ENCODE measurements at regions not wholly inside any gene's neighbourhood (a gene's known extent, or its start where the extent isn't known, plus 50 kb on each side); places are given as distances from the start of the nearest gene placed in this dataset.
"Not testable (repeated sequence)": the region's sequence is repeated elsewhere in the genome, so short reads cannot be mapped to it uniquely, and the experiment has no call there.

DNA sequence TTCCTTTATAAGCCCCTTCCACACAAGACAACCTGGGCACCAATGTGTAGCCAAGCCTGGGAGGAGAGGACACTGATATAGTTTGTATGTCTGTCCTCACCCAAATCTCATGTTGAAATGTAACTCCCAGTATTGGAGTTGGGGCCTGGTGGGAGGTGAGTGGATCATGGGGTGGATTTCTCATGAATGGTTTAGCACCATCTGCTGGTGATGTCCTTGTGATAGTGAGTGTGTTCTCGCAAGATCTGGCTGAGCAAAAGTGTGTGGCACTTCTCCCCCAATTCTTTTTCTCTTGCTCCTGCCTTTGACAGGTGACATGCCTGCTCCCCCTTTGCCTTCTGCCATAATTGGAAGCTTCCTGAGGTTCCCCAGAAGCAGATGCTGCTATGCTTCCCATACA lies 135.8 kb downstream of the USP31 start:
- DNase-seq = no peak

DNA sequence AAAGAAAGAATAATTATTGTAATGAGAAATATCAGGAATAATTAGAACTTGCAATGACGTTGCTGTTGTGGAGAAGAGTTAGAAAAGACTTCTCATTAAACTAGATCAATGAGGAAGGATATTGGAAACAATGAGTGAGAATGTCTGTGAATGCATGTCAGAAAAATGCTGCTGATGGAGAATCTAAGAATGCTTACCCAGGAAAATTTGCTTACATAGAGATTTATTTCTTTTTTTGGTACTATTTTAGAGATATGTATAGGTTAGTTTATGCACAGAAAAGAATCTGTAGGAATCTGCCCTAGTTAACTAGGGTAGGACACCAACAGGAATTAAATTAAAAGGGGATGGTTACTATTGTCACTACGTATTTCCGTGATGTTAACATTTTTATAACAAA lies 140.2 kb downstream of the USP31 start:
- no peak for DNase-seq

DNA sequence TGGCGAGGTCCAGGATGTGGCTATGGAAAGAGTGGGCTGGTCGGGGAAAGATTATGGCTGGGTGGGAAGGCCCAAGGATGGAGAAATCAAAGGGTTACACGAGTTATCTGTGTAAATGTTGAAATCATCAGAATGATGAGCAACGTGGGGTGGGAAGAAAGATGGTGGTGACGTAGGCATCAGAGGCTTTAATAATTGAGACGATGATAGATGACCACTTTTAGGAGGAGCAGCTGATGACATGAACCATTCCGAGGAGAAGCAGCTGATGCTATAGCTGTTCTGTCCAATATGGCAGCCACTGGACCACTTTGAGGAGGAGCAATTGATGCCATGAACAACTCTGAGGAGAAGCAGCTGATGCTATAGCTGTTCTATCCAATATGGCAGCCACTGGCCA lies 141.2 kb downstream of the USP31 start:
- no peak for DNase-seq

DNA sequence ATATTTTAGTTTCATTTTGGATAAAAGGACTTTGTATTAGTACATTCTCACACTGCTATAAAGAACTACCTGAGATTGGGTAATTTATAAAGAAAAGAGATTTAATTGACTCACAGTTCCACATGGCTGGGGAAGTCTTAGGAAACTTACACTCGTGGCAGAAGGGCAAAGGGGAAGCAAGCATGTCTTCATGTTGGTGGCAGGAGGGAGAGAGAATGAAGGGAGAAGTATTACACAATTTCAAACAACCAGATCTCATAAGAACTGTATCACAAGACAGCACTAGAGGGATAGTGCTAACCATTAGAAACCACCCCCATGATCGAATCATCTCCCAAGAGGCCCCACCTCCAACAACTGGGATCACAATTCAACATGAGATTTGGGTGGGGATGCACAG lies 142.9 kb downstream of the USP31 start:
- no peak for DNase-seq

DNA sequence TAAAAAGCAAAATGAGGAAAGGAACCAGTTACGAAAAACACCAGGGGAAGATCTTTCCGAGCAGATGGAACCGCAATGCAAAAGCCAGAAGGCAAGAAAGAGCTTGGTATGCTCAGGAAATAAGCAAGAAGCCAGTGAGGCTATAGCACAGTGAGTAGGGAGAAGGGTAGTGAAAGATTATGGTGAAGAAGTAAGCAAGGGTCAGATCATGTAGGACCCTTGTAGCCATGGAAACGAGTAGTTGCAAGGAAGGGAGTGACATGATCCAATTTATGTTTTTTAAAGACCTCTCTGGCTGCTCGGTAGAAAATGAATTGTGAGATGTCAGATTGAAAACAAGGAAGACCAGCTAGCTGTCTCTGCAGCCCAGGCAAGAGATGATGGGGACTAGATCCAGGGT lies 143.3 kb downstream of the USP31 start:
- no peak for DNase-seq

DNA sequence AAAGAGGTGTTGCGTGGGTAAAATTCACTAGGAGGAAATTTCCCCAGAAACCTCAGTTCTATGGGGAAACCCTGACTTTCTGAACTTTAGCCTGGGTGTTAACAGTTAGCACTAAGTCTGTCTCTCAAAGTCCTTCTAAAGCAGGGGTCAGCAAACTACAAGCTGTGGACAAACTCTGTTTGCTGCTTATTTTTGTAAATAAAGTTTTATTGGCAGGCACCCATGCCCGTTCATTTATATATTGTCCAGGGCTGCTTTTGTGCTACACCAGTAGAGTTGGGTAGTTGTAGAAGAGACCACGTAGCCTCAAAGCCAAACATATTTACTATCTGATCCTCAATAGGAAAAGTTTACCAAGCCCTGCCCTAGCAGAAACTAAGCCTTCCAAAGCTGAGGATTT lies 159.7 kb downstream of the USP31 start:
- DNase-seq = no peak

DNA sequence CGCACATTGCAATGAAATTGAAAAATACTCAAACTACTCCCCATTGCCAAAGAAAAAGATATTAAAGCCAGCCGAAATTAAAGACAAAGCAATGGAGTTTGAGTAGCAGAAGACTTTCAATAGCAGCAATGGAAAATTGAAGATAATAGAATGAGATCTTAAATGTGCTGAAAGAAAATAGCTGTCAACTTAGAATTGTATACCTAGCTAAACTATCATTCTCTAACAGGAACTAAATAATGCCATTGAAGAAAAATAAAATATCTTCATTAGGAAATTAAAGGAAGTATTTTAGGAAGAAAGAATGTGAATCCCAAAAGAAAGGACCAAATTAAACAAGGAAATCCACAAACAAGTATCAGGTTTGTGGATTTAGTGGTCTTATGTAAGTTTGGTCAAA lies 165.6 kb downstream of the USP31 start:
- no peak for DNase-seq

DNA sequence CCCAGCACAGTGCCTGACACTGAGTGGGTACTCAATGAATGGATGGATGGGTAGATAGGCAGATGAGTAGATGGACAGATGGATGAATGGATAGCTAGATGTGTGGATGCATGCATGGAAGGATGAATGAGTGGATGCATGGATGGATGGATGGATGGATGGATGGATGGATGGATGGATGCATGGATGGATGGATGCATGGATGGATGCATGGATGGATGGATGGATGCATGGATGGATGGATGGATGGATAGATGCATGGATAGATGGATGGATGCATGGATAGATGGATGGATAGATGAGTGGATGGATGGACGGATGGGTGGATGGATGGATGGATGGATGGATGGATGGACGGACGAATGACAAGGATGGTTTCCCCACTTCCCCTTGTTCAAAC lies 166.6 kb downstream of the HS3ST2 start:
- not testable (repeated sequence) for DNase-seq

DNA sequence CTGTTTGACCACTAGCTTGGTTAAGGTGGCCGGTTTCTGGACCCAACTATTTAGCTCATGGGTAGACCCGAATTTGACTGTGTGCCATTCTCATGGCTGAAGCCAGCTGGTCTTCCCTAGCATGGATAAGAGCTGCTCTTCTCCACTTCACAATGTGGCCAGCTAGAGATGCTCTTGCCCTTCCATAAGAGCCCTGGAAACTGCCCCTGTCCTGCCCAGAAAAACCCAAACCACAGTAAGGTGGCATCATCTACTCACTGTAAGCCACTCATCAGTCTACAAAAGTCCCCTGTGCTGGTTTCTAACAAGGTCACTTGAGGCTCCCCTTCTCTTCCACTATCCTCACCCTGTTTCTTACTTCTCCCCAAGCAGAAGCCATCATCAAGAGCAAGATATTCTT lies 165.1 kb downstream of the HS3ST2 start:
- no peak for DNase-seq

DNA sequence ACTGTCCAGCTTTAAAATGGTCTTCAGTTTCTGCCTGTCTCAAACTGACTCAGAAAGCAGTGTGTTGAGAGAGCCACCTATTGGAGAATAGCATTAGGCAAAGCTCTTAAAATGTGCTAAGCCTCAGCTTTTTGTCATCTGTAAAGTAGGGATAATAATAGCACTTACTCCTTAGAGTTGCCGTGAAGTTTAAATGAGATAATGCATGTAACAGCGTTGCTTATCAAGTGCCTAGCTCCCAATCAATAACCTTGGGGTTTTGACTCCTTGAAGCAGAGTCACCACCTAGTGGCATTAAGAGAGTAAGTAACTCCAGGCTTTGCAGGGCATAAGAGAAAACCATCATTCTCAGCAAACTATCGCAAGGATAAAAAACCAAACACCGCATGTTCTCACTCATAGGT lies 163.3 kb downstream of the HS3ST2 start:
- peak; percentile 42 for DNase-seq

DNA sequence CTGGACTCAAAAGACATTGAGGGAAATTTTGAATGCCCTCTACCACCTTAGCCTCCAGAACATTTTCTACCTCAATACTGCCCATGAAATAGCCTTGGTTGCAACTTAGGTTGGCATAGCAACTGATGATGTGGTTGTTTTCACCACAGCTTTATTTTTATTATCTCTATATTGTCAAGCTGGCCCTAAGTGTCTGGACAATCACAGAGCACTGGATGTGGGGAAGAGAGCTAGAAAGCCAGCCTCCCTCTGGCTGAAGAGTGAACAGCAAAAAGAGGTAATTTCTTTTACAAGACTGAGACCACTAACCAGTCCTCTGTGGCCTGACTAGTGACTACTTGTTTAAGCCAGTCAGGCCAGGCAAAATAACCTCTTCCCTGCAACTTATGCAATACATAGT lies 159.6 kb downstream of the HS3ST2 start:
- DNase-seq = no peak

DNA sequence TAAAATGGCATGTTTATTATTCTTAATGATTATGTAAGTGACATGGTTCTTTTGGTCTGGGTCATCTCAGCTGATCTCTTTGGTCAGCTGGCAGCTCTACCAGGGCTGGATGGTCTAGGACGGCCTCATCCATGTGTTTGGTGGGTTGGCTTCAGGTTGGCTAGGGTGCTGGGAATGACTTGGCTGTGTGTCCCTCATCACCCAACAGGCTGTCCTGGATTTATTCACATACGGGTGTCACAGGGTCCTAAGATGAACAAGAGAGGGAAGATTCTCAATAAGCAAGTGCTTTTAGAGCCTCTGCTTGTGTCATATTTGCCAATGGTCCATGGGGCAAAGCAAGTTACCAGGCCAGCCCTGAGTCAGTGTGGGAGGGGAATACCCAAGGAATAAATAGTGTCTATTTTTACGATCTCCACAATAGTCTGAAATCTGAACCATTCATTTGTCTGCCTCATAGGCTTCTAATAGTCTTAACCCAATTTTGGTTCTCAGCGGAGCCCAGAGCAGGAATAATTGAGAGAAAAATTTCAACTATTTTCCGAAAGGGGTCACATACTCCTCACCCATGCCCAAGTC lies 157.5 kb downstream of the HS3ST2 start:
- no peak for DNase-seq

DNA sequence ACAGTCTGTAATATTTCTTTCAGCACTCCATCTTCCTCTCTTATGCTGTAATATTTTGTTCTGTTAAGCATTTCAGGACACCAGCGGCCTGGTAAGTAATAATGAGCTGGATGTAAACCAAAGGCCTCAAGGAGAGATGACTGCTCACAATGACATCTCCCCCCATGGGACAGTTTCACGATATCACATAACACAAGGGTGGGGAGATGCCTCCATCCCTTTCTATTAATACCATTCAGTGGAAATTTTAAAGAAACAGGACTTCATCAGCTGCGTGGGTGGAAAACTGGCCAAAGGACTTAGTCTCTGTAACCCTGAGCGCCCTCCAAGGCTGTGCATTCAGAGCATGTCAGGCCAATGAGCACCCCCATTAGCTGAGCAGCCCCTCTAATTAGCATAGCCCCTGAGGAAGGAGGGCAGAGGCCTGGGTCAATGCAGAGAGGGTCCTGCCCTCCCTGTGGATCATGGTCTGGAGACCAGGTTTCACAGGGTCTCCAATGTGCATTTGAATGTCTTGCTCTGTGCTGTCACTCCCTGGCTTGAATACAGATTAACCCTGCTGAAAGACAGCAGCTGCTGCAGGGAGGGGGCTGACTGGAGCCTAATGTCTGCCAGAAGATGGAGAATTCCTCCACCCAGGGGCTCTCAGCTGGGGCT lies 156.4 kb downstream of the HS3ST2 start:
- DNase-seq = peak; percentile 70

DNA sequence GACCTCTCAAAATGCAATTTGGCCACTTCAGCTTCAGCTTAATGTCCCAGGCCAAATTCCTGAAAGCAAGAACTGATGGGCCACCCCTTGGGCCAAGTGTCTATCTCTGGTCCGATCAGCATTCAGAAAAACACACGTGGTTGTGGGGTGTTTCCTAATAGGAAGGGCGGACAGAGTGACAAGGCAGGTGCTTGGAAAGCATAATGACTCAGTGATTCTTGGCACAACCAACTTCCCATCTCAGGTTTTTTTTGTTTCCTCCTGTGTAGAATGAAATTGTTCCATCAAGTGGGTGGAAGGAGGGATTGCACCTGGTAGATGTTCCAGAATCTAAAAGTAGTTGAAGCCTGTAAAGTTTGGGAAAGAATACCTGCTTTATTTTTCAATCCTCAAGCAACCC lies 155.6 kb downstream of the HS3ST2 start:
- DNase-seq = no peak

DNA sequence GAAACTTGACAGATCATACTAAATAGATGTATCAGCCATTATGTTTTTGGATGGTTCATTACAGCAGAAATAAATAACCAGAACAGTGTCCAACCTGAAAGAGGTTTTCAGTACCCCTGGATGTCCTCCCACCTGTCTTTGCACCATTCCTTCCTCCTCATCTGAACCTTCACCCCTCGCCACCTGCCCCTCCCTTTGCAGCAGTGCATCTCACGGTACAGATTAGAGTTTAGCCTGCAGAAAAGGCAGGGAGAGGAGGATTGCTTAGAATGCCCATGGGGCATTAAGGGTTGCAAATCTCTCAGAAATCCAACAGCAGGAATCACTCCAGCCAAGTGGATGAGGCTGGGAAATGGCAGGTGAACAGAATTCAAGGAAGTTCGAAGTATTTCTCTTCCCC lies 155.0 kb downstream of the HS3ST2 start:
- DNase-seq = no peak

DNA sequence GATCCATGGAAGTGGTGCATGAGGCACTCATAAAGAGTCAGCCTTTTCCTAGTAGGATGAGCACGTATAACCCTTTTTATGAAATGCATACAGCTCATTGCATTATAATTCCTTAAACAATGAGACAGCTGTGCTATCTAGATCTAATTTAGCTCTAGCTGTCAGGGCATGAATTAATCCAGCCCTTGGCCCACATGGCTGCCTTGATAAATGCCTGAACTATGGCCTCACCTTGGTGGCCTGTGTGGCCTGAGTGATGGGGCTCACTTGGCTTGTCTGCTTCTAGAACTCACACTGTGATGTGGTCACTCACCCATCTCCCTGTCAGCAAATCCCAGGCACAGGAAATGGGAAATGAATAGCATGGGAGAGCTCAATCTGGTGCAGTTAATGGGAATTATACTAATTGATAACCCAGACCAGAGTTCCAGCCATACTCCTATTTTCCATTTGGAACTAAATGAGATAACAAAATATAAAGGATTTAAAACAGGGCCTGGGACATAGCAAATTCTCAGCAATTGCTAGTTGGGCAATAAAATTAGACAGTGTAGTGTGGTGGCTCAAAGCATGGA lies 153.6 kb downstream of the HS3ST2 start:
- DNase-seq = no peak

Data from eye (tissue), 1 donor.